Lower leg skin (tissue), 3 donors: ENCODE measurements at regions not wholly inside any gene's neighbourhood (a gene's known extent, or its start where the extent isn't known, plus 50 kb on each side); places are given as distances from the start of the nearest gene placed in this dataset.

Experiments used
- POLR2A ChIP-seq, 2 donors: fragments of 450-650 bp; IDR thresholded peaks; one replicate each; pipeline ENCODE4 v1.6.1; 2016 to 2017; ENCODE audit warnings: antibody characterized with exemption in 2 of 2, mild to moderate bottlenecking in 1 of 2, moderate library complexity in 1 of 2
- TF ChIP-seq, protein P1 (sequence below), 3 donors: fragments of 450-650 bp; IDR thresholded peaks; one replicate each; pipeline ENCODE4 v1.5.1; 2016; ENCODE audit warnings: antibody characterized with exemption in 3 of 3, mild to moderate bottlenecking in 3 of 3, moderate library complexity in 2 of 3

DNA sequence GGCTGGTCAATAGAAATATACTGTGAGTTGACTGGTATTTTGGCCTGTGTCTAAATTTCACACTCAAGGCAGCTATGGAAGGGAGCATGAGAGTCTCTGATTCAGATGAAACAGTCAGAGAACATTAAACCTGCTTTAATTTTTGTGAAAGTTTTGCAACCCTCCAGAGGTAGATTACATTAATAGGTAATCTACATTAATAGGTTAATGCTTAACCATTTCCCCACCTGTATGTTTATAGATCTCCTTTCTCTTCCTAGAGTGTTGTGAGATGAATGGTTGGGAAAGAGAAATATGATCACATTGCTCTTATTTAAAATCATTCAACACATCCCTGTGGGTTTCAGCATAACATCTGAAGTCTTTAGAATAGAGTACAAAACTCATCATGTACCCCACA is 586.9 kb upstream of the DPPA4 start:
- TF ChIP-seq, protein P1, sequence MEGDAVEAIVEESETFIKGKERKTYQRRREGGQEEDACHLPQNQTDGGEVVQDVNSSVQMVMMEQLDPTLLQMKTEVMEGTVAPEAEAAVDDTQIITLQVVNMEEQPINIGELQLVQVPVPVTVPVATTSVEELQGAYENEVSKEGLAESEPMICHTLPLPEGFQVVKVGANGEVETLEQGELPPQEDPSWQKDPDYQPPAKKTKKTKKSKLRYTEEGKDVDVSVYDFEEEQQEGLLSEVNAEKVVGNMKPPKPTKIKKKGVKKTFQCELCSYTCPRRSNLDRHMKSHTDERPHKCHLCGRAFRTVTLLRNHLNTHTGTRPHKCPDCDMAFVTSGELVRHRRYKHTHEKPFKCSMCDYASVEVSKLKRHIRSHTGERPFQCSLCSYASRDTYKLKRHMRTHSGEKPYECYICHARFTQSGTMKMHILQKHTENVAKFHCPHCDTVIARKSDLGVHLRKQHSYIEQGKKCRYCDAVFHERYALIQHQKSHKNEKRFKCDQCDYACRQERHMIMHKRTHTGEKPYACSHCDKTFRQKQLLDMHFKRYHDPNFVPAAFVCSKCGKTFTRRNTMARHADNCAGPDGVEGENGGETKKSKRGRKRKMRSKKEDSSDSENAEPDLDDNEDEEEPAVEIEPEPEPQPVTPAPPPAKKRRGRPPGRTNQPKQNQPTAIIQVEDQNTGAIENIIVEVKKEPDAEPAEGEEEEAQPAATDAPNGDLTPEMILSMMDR (IDR thresholded peaks at IDR 0.05) = no peak
- no peak for TF ChIP-seq POLR2A (IDR thresholded peaks at IDR 0.05)
